Left ventricle myocardium inferior (tissue), 1 donor: ENCODE measurements at regions not wholly inside any gene's neighbourhood (a gene's known extent, or its start where the extent isn't known, plus 50 kb on each side); places are given as distances from the start of the nearest gene placed in this dataset.
"Not testable (repeated sequence)": the region's sequence is repeated elsewhere in the genome, so short reads cannot be mapped to it uniquely, and the experiment has no call there.

Experiments
- DNase-seq: peaks from one replicate; pipeline ENCODE4 v3.0.0-alpha.2; 2020
- H3K27ac ChIP-seq: fragments of 200-600 bp; replicated peaks from 2 replicates; pipeline ENCODE4 v1.8.0; 2021
- H3K27me3 ChIP-seq: fragments of 200-600 bp; 2 replicates; pipeline ENCODE4 v1.8.0; 2021; ENCODE audit warnings: low read depth
- H3K36me3 ChIP-seq: fragments of 200-600 bp; 2 replicates; pipeline ENCODE4 v1.8.0; 2021
- H3K4me1 ChIP-seq: fragments of 200-600 bp; 2 replicates; pipeline ENCODE4 v1.8.0; 2021
- H3K4me3 ChIP-seq: fragments of 200-600 bp; 2 replicates; pipeline ENCODE4 v1.8.0; 2021; ENCODE audit warnings: mild to moderate bottlenecking, moderate library complexity
- H3K9me3 ChIP-seq: fragments of 200-600 bp; replicated peaks from 2 replicates; pipeline ENCODE4 v1.8.0; 2021
- CTCF ChIP-seq: fragments of 200-600 bp; IDR thresholded peaks from 2 replicates; pipeline ENCODE4 v1.8.0; 2021; ENCODE audit warnings: antibody characterized with exemption, mild to moderate bottlenecking, borderline replicate concordance
- intact Hi-C: fragments of 100-400 bp; cut with micrococcal nuclease; formaldehyde crosslinking; loops from one replicate; pipeline ENCODE4 v1.11.0; 2022
- donor health status: DM: no; HTN: yes; CAD: no; lungs with severe emphysema.

GRCh38 chr9:82490019-82490499 lies 501.5 kb downstream of the SPATA31D1 start:
- Histone ChIP-seq H3K27me3 (no peaks in the 10 kb centered on the region), H3K4me3 (no peak overlapping the region), H3K4me1 (peaks cover 34% of the 10 kb centered on the region), H3K9me3 (no peaks in the 10 kb centered on the region), H3K27ac (peak overlapping the region; percentile 85), H3K36me3 (no peaks in the 10 kb centered on the region)
- intact Hi-C loops, result no loop called here
- DNase-seq, result no peak
- TF ChIP-seq CTCF, result no peak

- intact Hi-C loops, H3K27me3 ChIP-seq, DNase-seq, H3K4me3 ChIP-seq, H3K9me3 ChIP-seq, H3K36me3 ChIP-seq: not testable (repeated sequence)
- Histone ChIP-seq H3K27ac (peak overlapping the region; percentile 85), H3K4me1 (peaks cover 34% of the 10 kb centered on the region)
These were observed 502.2 kb downstream of the SPATA31D1 start for GRCh38 chr9:82490821-82491220.

GRCh38 chr9:82491604-82492003 lies 503.0 kb downstream of the SPATA31D1 start:
- intact Hi-C loops, result no loop called here
- no peak for TF ChIP-seq CTCF

GRCh38 chr9:82492274-82492673 lies 503.7 kb downstream of the SPATA31D1 start:
- H3K27ac ChIP-seq, result no peak overlapping the region
- H3K4me1 ChIP-seq, result peaks cover 48% of the 10 kb centered on the region
- no peak for DNase-seq
- no peaks in the 10 kb centered on the region for H3K27me3 ChIP-seq
- no peaks in the 10 kb centered on the region for H3K36me3 ChIP-seq
- intact Hi-C loops, result no loop called here
- no peak overlapping the region for H3K4me3 ChIP-seq
- peaks cover 2% of the 10 kb centered on the region for H3K9me3 ChIP-seq
- TF ChIP-seq CTCF, result no peak

More at GRCh38 chr9:82491604-82492003, 503.0 kb downstream of the SPATA31D1 start:
- H3K4me1 ChIP-seq, result peaks cover 41% of the 10 kb centered on the region
- H3K4me3 ChIP-seq, result no peak overlapping the region
- no peak overlapping the region for H3K27ac ChIP-seq
- no peaks in the 10 kb centered on the region for H3K9me3 ChIP-seq
- DNase-seq, result no peak
- H3K36me3 ChIP-seq, result no peaks in the 10 kb centered on the region
- H3K27me3 ChIP-seq, result no peaks in the 10 kb centered on the region

GRCh38 chr9:82495884-82496777 lies 507.6 kb downstream of the SPATA31D1 start:
- peak; percentile 15 for DNase-seq
- Histone ChIP-seq H3K27ac (no peak overlapping the region), H3K4me1 (peaks cover 30% of the 10 kb centered on the region), H3K27me3 (no peaks in the 10 kb centered on the region), H3K36me3 (no peaks in the 10 kb centered on the region), H3K4me3 (no peak overlapping the region), H3K9me3 (peaks cover 12% of the 10 kb centered on the region)
- no peak for TF ChIP-seq CTCF
- intact Hi-C loops, result no loop called here
